Lower leg skin (tissue), 4 donors: ENCODE measurements at regions not wholly inside any gene's neighbourhood (a gene's known extent, or its start where the extent isn't known, plus 50 kb on each side); places are given as distances from the start of the nearest gene placed in this dataset.

ENCODE experiments used
- DNase-seq, 2 donors: peaks; one replicate each; pipeline ENCODE4 v3.0.0-alpha.2; 2019; ENCODE audit warnings: low spot score in 2 of 2
- H3K4me3 ChIP-seq: fragments of 200-600 bp; sonication (generic); 2 replicates; pipeline ENCODE4 v1.5.1; 2017; ENCODE audit warnings: mild to moderate bottlenecking, low read depth; ENCODE audit not compliant: poor library complexity, severe bottlenecking
- CTCF ChIP-seq, 3 donors: fragments of 450-650 bp; IDR thresholded peaks; one replicate each; pipeline ENCODE4 v1.5.1; 2016; ENCODE audit warnings: antibody characterized with exemption in 3 of 3, mild to moderate bottlenecking in 3 of 3, moderate library complexity in 2 of 3
- POLR2A ChIP-seq, 2 donors: fragments of 450-650 bp; IDR thresholded peaks; one replicate each; pipeline ENCODE4 v1.6.1; 2016 to 2017; ENCODE audit warnings: antibody characterized with exemption in 2 of 2, mild to moderate bottlenecking in 1 of 2, moderate library complexity in 1 of 2
- whole genome bisulfite sequencing, 2 donors: methylation state at CpG; one replicate each; pipeline ENCODE4 v1.1.5; 2018; 5-methylcytosine and 5-hydroxymethylcytosine counted together
- intact Hi-C: fragments of 100-400 bp; cut with DNase I; formaldehyde crosslinking; loops from one replicate; pipeline ENCODE4 v1.15.0; 2023; ENCODE audit warnings: low total_unique reads

DNA sequence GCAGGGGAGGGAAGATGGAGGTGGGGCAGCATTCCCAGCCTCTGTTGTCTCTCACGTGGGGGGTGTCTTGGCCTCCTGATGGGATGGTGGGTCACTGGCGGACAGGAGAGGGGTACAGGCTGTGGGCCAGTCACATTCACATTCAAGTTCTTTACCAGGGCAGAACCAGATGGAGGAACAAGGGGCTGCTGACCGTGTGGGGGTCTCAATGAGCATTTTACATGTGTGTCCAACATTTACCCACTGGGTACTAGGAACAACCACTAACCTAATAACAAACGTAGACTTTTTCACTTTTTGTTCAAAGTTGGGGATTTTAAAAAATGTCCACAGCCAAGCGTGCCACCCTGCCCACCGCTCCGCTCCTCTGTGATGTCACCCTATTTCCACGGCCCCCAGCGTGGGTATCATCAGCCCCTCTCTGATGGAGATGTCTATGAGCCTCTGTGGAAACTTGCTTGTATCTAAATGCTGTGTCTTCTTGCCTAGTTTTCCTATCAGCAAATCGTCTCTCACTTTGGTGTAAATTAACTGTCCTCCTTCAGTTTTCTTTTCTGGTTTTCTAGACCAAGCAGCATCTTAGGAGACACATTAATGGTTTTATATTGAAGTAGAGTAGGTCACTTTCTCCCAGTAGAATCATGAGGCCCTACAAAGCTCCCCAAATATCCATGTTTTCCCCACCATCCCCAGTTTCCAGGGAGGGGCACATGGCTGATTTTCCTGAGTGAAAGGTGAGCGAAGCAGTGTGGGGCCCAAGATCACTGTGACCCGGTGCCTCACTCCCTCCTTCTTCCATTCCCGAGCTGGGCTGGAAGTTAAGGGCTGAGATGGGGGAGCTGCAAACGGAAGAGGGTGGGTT, 936.7 kb downstream of the BRD1 start:
- intact Hi-C loops, result no loop called here
- TF ChIP-seq CTCF (IDR thresholded peaks at IDR 0.05), result no peak
- no peak for TF ChIP-seq POLR2A (IDR thresholded peaks at IDR 0.05)
- DNase-seq, result peak in 1 of 2 donors; percentile 76
- WGBS, 2 donors, result 78 to 82% methylated on average over 14 of the region's 14 CpGs
- H3K4me3 ChIP-seq, result no peak overlapping the region

DNA sequence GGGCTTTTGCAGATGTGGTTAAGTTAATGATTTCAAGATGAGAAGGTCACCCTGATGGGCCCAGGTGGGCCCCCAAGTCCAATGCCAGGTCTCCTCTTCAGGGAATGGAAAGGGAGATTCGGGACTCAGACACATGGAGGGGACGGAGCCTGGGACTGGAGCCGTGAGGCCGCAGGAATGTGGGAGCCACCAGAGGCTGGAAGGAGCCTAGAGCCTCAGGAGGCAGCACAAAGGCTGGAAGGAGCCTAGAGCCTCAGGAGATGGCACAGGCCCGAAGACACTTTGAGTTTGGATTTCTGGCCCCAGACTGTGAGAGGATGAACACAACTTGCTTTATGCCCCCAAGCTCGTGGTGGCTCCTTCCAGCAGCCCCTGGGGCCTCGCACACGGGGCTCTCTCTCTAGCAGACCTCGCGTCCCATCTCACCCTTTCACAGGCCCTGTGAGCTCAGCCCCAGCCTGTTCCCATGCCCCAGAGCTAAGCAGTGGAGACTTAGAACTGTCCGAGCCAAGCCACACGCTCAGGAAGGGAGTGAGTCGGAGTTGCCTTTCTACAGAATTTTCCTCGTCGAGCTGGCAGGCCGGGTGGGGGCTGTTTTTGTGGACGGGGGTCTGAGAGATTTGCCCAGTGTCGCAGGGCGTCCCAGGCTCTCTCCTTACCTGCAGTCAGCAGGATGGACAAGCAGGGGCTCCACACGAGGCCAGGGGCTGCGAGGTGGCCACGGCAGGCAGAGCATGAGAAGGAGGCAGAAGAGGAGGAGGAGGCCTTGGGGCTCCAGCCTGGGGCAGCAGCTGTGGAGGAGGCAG, 937.6 kb downstream of the BRD1 start:
- TF ChIP-seq CTCF (IDR thresholded peaks at IDR 0.05) (no peak), POLR2A (IDR thresholded peaks at IDR 0.05) (no peak)
- 73 to 76% methylated on average over 22 of the region's 22 CpGs for WGBS, 2 donors
- DNase-seq, result peak in 1 of 2 donors; percentile 80
- H3K4me3 ChIP-seq, result no peak overlapping the region
- intact Hi-C loops, result no loop called here

GRCh38 chr22:48889209-48889830, 938.4 kb downstream of the BRD1 start:
- intact Hi-C loops, result no loop called here
- WGBS, 2 donors, result 90% methylated on average over 14 of the region's 14 CpGs
- peak in 1 of 2 donors; percentile 73 for DNase-seq
- no peak for TF ChIP-seq CTCF (IDR thresholded peaks at IDR 0.05)
- TF ChIP-seq POLR2A (IDR thresholded peaks at IDR 0.05), result no peak
- no peak overlapping the region for H3K4me3 ChIP-seq

DNA sequence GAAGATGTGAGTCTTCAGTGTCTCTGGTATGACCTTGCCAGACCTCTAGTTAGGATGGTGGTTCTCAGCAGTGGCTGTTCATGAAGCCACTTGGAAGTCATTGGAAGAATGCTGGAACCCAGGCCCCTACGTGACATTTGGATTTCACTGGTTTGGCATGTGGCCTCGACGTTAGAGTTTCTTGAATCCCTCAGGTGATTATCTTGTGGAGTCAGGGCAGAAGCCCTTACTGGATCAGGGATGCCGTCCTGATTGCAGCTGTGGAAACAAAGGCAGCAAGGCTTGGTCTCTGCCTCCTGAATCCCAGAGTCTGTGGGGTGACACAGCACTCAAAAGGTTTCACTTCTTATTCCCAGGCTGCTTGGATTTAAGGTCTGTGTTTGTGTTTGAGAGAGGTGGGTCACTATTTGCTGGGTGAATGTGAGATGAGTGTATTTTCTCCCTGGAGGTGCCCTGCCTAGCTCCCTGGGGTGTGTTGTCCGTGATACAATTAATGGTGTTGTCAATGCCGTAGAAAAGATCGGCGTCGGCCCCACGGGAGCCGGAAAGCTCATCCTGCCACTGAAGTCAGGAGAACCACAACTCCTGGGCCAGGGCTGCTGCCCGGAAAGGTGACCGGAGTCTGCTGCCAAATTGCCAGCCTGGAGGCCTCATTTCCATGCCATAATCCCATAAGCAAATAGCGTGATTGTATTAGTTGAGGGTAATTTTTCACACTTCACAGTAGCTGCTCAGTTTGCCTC, 939.0 kb downstream of the BRD1 start:
- no peak overlapping the region for H3K4me3 ChIP-seq
- TF ChIP-seq CTCF (IDR thresholded peaks at IDR 0.05) (no peak), POLR2A (IDR thresholded peaks at IDR 0.05) (no peak)
- 84 to 94% methylated on average over 14 of the region's 14 CpGs for WGBS, 2 donors
- DNase-seq, result peak in 1 of 2 donors; percentile 67
- intact Hi-C loops, result no loop called here
